ENCODE measurements at regions not wholly inside any gene's neighbourhood (a gene's known extent, or its start where the extent isn't known, plus 50 kb on each side); places are given as distances from the start of the nearest gene placed in this dataset.
"Not testable (repeated sequence)": the region's sequence is repeated elsewhere in the genome, so short reads cannot be mapped to it uniquely, and the experiment has no call there.

GRCh38 chr1:72969461-72969860 lies 687.1 kb upstream of the NEGR1 start:
- H3K4me3 Mint-ChIP-seq (ENCODE audit: low read depth): no peak overlapping the region
- no peaks in the 10 kb centered on the region for H3K4me1 Mint-ChIP-seq (ENCODE audit: low read depth)
- no peaks in the 10 kb centered on the region for H3K36me3 Mint-ChIP-seq (ENCODE audit: insufficient read depth)
- H3K9me3 Mint-ChIP-seq (ENCODE audit: low read depth): no peaks in the 10 kb centered on the region
- H3K27me3 Mint-ChIP-seq: no peaks in the 10 kb centered on the region
- no peak overlapping the region for H3K27ac Mint-ChIP-seq
- TF ChIP-seq, protein P1, sequence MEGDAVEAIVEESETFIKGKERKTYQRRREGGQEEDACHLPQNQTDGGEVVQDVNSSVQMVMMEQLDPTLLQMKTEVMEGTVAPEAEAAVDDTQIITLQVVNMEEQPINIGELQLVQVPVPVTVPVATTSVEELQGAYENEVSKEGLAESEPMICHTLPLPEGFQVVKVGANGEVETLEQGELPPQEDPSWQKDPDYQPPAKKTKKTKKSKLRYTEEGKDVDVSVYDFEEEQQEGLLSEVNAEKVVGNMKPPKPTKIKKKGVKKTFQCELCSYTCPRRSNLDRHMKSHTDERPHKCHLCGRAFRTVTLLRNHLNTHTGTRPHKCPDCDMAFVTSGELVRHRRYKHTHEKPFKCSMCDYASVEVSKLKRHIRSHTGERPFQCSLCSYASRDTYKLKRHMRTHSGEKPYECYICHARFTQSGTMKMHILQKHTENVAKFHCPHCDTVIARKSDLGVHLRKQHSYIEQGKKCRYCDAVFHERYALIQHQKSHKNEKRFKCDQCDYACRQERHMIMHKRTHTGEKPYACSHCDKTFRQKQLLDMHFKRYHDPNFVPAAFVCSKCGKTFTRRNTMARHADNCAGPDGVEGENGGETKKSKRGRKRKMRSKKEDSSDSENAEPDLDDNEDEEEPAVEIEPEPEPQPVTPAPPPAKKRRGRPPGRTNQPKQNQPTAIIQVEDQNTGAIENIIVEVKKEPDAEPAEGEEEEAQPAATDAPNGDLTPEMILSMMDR (IDR thresholded peaks at IDR 0.05; ENCODE audit: unreplicated experiment): no peak
- no peak for DNase-seq (ENCODE audit: low spot score, unreplicated experiment)

GRCh38 chr1:72954943-72955342 lies 672.6 kb upstream of the NEGR1 start:
- Mint-ChIP-seq H3K27me3 (no peaks in the 10 kb centered on the region), H3K36me3 (ENCODE audit: insufficient read depth) (no peaks in the 10 kb centered on the region), H3K27ac (no peak overlapping the region), H3K4me3 (ENCODE audit: low read depth) (no peak overlapping the region), H3K4me1 (ENCODE audit: low read depth) (no peaks in the 10 kb centered on the region), H3K9me3 (ENCODE audit: low read depth) (no peaks in the 10 kb centered on the region)
- TF ChIP-seq, protein P1 (IDR thresholded peaks at IDR 0.05; ENCODE audit: unreplicated experiment): no peak
- no peak for DNase-seq (ENCODE audit: low spot score, unreplicated experiment)

DNA sequence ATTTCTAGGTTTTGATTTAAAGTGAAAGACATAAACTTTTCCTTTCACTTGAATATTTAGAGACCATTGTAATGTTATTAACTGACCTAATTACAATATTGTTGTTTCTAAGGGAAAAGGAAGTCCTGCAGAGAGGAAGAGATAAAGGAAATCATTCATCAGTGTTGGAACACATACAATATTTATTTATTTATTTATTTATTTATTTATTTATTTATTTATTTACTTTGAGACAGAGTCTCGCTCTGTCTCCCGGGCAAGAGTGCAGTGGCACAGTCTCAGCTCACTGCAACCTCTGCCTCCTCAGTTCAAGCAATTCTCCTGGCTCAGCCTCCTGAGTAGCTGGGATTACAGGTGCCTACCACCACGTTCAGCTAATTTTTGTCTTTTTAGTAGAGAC lies 668.6 kb upstream of the NEGR1 start:
- H3K36me3 Mint-ChIP-seq (ENCODE audit: insufficient read depth); H3K27ac Mint-ChIP-seq; H3K27me3 Mint-ChIP-seq; H3K4me3 Mint-ChIP-seq (ENCODE audit: low read depth); H3K4me1 Mint-ChIP-seq (ENCODE audit: low read depth); DNase-seq (ENCODE audit: low spot score, unreplicated experiment); H3K9me3 Mint-ChIP-seq (ENCODE audit: low read depth): not testable (repeated sequence)

DNA sequence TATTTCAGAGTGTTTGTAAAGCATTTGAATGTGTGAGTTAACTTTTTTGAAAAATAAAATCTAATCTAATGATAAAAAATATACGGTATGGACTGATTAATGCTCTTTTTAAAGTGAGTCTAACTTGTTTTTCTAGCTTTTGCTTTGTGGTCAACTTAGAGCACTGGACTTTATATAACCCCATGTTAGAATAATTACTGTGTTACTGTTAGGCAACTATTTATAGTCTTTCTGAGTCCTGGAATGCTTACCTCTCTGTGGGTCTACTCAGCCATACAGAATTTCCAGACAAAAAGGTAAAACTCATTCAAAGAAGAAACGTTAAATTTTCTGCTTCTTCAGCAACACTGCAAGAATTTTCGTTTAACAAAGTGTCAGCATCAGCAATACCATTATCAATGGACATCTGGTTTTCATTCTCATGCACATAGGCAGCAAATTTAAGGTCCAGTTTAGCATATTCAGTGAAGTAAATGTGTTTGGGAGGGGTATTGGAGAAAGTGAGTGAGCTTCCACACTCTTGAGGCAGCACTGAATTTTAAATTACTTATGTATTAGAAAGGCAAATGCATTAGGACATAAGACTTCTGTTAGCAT lies 664.7 kb upstream of the NEGR1 start:
- Mint-ChIP-seq H3K9me3 (ENCODE audit: low read depth) (no peaks in the 10 kb centered on the region), H3K4me3 (ENCODE audit: low read depth) (no peak overlapping the region), H3K27ac (no peak overlapping the region), H3K36me3 (ENCODE audit: insufficient read depth) (no peaks in the 10 kb centered on the region), H3K4me1 (ENCODE audit: low read depth) (no peaks in the 10 kb centered on the region), H3K27me3 (no peaks in the 10 kb centered on the region)
- no peak for DNase-seq (ENCODE audit: low spot score, unreplicated experiment)
- TF ChIP-seq, protein P1 (IDR thresholded peaks at IDR 0.05; ENCODE audit: unreplicated experiment): no peak

DNA sequence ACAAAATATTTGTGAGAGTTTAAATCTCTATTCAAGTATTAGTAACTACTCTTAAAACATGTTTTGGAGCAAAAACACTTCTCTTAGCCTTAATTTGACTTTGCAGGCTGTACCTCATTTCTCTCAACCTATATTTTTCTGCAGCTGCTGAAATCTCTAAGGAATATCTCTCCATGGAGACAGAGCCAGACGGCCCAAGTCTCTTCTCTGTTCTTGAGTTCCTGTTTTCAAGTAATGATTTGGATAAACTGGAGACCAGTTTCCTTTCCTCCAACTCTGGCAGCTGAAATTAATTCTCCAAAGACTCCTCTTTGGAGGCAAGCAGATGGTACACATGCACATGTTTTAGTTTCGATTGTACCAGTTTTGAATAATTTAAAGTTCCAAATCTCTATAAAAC lies 659.7 kb upstream of the NEGR1 start:
- Mint-ChIP-seq H3K9me3 (ENCODE audit: low read depth) (no peaks in the 10 kb centered on the region), H3K36me3 (ENCODE audit: insufficient read depth) (no peaks in the 10 kb centered on the region), H3K27me3 (no peaks in the 10 kb centered on the region), H3K4me3 (ENCODE audit: low read depth) (no peak overlapping the region), H3K4me1 (ENCODE audit: low read depth) (no peaks in the 10 kb centered on the region), H3K27ac (no peak overlapping the region)
- no peak for DNase-seq (ENCODE audit: low spot score, unreplicated experiment)
- TF ChIP-seq, protein P1 (IDR thresholded peaks at IDR 0.05; ENCODE audit: unreplicated experiment): no peak

DNA sequence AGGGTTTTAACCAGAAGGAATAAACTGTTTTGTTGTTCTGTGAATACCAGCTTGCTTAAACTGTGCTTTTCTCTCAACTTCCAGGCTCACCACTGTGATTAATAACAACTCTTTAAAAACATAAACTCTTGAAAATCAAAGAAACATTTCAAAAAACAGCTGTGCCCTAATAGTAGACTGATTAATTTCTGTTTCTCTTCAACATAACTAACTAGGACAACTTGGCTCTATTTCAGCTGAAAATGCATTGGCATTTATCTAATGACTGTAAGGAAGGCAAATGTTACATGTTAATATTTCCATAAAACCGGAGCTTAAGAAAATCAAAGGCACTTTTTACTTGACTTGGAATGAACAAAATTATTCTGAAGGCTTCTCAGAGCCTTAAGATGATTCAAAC lies 656.1 kb upstream of the NEGR1 start:
- no peak for DNase-seq (ENCODE audit: low spot score, unreplicated experiment)
- TF ChIP-seq, protein P1 (IDR thresholded peaks at IDR 0.05; ENCODE audit: unreplicated experiment): no peak
- no peaks in the 10 kb centered on the region for H3K27me3 Mint-ChIP-seq
- no peaks in the 10 kb centered on the region for H3K36me3 Mint-ChIP-seq (ENCODE audit: insufficient read depth)
- H3K4me3 Mint-ChIP-seq (ENCODE audit: low read depth): no peak overlapping the region
- no peaks in the 10 kb centered on the region for H3K9me3 Mint-ChIP-seq (ENCODE audit: low read depth)
- H3K4me1 Mint-ChIP-seq (ENCODE audit: low read depth): no peaks in the 10 kb centered on the region
- no peak overlapping the region for H3K27ac Mint-ChIP-seq
